RPMI8226 (cell line): ENCODE measurements at regions not wholly inside any gene's neighbourhood (a gene's known extent, or its start where the extent isn't known, plus 50 kb on each side); places are given as distances from the start of the nearest gene placed in this dataset.

ENCODE experiments used
- DNase-seq: peaks from one replicate; pipeline ENCODE4 v3.0.0-alpha.2; 2015

DNA sequence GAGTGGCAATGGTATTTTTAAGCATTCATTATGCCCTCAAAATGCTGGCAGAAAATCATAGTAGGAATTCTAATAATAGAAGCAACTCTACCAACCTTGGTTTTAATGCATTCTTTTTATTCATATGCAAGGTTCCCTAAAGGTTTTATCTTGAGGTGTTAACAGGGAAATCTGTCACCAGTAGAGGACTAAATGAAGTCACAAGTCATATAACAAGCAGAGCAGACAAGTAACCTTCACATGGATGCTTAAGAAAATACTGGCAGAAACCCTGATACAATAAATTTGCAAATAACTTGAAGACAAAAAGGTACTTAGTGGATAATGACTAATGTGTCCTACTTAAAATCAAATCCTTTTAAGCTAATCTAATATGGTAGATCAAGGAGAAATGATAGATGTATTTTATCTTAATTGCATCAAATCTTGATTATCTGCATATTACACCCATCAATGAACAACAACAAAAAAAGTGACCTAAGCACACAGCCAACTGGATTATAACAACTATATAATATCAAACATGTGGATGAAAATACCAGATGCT is 73.3 kb downstream of the RFC3 start:
- DNase-seq = no peak

DNA sequence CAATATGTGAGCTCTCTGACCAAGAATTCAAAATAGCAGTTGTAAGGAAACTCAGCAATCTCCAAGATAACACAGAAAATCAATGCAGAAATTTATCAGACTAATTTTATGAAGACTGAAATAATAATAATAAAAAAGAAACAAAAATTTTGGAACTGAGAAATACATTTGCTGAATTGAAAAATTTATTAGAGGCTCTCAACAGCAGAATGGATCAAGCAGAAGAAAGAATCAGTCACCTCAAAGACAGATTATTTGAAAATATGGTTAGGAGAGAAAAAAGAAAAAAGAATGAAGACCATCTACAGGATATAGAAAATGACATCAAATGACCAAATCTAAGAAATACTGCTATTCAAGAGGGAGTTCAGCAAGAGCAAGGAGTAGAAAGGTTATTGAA is 75.6 kb downstream of the RFC3 start:
- no peak for DNase-seq

DNA sequence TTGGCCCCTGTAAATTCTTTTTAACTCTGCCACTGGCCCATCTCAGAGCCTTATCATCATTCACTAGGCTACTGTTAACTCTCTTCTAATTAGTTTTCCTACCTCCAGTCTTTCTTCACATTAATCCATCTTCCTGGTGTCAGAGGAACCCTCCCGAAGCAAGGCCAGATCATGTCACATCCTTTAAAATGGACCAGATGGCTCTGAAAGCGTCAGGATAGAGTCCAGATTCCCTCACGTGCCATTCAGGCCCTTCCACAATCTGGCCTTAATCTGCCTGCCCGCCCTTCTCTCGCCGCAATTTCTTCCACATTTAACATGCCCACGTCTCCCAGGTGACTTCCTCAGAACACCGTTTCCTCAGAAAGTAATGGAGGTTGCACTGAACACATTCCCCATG is 86.5 kb downstream of the RFC3 start:
- no peak for DNase-seq

DNA sequence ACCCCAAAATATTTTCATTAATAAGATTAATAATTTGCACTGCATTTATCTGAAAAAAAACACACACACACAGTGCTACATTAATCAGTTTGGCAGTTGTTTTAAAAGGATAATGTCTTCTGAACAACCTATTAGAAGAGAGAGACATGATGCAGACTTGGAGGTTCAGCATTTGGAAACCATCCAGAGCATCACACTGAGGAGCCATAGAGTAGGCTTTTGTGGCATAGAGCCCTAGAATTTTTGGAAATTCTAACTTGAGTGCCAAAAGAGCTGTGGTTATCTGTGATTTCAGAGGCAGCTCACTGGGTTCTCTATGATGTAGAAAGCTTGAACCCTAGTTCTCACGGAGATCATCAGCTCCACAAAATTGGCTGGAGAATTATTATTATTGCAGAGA is 90.2 kb downstream of the RFC3 start:
- DNase-seq = no peak

DNA sequence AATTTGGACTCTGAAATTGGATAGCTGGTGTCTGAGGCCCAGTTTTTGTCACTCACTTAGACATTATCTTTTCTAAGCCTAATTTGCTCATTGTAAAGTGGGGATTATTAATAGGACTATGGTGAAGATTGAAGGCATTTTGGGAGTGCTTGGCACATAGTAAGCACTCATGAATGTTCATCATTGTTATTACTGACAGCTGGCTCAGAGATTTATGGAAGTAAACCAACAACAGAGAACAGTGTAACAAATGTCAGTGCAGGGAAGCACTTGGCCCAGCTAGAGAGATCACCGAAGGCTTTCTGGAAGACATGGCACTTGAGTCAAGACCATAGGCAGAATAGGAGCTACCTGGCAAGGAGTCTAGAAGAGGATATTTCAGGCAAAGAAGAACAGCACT is 92.3 kb downstream of the RFC3 start:
- DNase-seq = no peak

DNA sequence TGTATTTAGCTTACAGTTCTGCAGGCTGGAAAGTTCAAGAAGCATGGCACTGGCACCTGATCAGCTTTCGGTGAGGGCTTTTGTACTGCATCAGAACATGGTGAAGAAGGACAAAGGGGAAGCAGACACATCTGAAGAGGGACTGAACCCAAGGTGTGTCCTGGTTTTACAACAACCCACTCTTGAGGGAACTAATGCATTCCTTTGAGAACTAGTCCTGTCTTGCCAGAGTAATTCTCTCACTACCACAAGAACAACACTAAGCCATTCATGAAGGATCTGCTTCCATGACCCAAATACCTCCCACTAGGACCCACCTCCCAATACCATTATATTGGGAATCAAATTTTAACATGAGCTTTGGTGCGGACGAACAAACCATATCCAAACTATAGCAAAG is 93.6 kb downstream of the RFC3 start:
- DNase-seq = no peak

DNA sequence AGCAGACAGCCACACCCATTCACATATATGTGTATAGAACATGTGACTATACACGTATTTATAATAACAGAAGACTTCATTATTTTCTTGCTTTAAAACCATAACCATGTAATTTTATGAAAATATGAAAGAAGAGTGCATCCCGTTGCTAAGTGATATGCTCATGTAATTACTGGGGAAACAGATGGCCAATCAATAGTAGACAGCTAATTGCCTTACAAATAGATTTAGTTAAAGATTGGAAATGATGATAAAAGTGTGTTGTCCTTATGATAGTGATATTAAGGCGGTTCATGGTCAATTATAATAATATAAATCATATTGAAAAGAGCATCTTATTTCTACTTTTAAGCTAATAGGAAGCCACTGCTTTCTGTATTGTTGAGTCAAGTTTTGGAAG is 95.9 kb downstream of the RFC3 start:
- DNase-seq = no peak

DNA sequence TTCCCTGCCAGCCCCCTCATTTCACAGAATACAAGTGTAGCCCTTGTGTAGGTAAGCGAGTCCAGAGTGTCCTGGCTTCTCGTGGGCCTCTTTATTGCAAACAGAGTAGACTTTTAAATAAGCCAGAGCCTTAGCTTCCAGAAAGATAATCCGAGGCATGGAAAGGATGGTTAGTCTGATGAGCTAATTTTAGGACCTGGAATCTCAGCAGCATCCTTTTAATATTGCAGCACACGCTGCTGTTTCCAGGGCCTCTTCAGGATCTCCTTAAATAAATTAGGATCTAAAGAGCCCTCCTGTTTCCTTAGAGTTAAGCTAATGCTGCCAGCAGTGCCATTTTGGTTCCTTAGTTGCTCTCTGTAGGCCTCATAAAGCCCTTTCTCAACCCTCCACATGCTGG is 99.2 kb downstream of the RFC3 start:
- DNase-seq = no peak

DNA sequence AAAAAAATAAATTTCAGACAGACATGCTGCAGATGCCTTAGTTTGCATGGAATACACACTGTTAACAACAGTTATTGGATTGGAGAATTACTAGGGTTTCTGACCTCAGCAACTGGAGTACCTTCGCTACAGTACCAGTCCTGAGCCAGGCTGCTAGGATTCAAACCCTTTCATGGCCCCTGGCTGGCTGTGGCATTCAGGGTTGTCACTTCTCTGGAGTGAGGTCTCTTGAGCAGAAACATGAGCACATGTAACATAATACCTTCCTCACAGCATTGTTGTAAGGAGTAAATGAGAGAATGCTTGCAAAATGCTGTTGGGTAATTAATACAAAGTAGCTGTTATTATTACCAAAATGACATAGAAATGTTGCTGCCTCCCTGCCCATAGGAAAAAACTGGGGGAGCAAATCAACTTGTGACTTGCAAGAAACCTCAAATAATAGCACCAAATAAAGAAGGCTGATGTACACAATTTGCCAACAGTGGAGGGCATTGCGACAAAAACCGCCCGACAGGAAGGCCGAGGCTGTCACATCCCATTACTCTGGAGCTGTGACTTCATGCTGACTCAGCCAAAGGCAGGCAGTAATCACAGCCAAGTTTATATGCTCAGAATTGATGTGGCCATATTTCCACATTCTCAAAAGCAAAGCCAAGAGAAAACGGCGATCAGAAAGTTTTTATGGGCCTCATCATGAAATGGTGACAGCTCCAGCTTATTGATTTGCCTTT is 100.4 kb downstream of the RFC3 start:
- no peak for DNase-seq

DNA sequence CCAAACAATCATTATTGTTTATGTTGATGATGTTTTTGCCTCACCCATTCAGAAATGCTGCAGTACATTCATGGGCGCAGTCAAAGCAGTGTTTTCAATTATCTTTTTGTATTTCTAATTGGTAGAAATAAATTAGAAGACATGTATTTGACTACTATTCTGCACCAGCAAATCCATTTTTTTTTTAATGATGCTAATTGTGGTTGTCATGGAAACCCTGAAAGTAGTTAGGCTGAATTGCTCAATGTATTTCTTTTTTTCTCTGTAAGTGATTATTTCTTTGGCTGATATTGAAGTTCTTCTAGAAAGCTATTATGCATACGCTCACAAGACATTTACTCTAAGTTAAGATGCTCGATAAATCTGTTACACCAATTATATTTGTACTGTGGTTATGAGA is 101.2 kb downstream of the RFC3 start:
- DNase-seq = no peak

DNA sequence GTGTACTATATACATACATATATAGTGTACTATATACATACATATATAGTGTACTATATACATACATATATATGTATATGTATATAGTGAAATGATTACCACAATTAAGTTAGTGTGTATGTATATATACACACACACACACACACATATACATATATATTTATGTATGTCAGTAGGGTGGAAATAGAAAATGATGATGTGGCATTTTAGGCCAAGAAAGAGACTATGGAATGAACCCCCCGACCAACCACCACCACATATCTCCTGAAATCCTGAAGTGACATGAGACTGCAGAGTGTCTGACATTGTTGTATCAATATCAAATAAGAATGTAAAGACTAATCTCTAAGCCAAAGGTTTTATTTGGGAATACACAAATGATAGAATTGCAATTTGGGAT is 107.6 kb downstream of the RFC3 start:
- no peak for DNase-seq

DNA sequence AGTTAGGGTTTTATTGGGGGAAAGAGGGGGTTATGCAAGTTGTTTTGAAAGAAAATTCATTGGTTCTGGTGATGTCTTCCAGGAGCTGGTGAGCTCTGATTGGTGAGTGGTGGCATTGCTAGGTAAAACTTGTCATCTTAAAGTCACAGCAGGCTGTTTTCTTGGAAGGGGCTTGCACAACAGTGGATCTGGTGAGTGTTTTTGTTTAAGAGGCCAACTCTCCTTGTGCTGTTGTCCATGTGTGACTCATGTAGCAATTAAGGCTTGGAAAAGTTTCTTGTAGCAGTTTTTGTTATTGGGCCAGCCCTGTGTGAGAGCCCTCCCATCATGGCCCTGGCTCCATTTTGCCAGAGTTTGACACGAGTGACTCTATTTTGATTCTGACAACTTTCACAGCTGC is 109.4 kb downstream of the RFC3 start:
- no peak for DNase-seq

DNA sequence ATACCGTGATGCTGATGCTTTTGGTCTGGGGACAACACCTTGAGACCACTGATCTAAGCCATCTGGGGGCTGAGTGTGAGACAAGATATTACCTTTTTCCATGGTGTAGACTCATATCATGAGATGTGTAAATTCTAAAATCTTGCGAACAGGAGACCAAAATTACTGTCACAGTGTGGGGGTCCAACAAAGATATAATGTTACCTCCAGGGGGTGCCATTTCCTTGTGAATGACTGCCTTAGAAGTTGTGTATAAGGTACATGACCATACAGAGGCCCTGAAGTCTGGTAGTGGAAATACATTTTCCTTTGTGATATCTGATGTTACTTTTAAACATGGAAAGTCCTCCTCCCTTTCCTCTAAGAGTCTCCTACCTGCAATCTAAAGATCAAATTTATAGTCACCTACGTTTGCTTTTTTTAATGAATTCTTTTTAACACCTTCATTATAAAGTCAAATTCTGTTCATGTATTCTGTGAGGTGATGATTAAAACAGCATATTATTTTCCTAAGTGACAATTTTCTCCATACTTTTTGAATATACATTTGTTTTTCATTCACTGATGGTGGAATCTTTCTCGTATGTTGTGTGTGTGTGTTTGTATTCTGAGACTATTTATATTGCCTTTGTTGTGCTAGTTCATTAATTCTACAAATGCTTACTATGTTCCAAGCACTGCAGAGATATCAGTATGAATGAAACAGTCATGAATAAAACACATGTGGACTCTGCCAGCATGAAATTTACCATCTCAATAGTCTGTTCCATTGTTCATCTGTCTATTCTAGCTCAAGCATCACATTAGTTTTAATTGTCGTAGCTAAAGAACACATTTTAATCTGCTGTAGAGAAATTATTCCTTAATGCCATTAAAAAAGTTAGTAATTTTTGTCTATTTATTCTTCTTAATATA is 113.7 kb downstream of the RFC3 start:
- peak; percentile 34 for DNase-seq

DNA sequence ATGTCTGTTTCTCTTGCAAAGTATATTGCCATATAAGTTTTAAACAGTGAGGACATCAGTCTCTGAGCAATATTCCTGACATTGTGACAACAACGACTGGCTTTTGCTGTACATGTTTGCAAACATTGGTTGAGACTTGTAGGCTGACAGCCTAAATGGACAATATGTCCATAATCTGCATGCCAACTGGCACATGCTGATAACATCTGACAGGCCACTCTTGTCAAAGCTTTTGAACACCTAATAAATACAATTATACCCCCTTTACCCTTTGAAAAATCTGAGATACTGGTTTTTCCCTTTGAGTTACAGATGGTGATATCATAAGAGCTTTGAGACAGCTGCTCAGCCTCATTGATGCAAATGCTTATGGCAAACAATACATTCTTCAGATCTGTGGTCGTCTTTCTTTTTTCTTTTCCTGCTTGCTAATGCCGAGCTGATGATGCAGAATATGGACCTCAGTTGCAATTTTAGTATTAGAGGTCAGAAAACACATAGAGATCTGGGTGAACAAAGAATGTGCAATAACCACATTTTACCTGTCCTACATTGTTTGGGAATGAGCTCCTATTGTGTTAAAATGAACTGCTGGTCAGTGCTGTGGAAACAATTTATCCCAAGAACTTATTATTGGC is 114.9 kb downstream of the RFC3 start:
- DNase-seq = no peak

DNA sequence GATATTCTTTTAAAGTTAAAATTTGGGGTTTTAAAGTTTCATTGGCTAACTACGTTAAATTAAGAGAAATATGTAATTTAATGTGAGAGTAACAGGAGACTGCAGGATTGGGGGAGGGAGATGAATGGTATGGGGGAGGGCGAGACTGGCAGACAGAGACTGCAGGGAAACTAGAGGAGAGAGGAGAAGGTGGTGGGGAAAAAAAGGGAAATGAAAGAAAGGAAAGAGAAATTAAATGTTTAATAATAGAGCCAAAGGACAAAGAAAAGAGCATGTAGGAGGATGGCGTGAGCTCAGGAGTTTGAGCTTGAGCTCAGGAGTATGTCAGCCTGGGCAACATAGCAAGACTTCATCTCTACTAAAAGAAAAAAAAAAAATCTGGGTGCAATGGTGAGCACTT is 115.9 kb downstream of the RFC3 start:
- DNase-seq = no peak

DNA sequence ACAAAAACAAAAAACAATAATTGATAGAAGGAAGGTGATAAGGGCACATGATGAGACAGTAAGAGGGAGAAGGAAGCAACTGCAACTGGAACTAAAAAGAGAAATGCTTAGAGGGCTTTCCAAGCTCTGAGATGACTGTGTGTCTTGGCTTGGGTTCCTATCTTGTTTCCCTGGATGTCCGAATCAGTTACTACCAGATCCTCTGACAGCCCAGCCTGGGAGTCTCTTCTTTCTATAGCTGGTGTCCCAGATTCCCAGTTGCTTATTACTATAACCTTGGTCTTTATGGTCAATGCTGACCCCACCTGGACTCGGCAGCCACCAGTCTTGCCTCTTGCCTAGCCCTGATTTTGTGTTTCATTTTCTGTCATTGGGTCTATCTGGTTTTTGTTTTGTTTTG is 116.4 kb downstream of the RFC3 start:
- DNase-seq = no peak

DNA sequence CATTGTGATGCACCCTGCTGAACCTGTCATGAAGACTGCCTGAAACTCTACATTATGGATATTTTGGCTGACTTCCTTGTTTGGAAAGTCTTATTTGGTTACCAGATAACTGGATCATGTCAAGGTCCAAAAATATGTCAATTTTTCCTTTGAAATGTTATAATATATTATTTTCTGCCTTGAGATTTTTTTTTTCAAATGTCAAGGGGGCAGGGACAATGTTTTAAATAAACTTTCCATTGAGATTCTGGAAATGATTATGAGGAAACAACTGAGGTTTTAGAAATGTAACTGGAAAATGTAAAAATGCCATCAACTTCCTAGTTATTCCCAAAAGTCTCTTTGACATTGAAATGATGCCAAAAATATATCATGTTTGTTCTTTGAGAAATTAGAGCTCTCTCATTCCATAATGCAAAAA is 117.0 kb downstream of the RFC3 start:
- DNase-seq = no peak

DNA sequence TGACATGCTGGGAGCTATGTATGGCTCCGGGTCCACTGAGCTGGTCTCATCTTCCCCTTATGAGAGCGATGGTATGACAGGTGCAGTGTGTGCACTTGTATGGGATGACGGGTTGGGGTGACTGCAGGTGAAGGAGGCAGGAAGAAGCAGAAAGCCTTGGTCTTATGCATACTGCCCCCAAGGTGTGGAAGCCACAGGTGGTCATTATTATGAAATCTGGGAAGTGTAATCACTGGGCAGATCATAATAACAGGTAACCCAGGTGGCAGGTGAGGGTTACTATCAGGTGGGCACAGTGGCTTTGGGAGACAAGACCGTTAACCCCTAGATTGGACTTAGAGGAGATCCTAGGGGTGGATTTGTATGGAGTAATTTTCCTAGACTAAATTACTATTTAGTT is 118.0 kb downstream of the RFC3 start:
- DNase-seq = no peak

DNA sequence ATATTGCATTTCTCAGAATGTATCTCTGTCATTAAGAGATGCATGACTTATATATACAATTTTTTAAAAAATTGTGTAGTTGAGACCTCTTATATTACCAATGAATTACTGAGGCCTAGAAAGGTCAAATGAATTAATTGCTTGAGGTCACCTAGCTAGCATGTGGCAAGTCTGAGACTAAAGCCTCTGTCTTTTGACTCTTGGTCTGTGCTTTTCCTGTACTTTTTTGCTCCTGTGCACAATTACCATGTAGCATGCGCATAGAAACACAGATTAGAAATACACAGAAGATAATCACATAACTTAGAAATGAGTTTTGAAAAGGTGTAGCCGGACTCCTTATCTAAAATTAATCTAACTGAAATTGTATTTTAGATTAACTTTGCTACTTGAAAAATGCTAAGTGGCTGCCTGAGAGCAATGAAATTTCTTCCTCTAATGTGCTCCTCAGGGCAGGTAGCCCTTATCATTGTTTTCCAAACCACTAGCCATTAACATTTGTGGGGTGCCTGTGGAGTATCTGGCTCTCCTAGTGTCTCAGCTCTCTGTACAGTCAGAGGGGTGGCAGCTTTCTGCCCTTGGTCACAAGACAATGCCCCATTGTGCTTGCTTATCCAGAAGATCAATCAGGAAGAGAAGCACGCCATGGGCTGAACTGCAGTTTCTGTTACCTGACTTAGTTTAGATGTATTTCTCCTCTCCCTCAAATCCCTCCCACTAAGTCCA is 119.6 kb downstream of the RFC3 start:
- no peak for DNase-seq

DNA sequence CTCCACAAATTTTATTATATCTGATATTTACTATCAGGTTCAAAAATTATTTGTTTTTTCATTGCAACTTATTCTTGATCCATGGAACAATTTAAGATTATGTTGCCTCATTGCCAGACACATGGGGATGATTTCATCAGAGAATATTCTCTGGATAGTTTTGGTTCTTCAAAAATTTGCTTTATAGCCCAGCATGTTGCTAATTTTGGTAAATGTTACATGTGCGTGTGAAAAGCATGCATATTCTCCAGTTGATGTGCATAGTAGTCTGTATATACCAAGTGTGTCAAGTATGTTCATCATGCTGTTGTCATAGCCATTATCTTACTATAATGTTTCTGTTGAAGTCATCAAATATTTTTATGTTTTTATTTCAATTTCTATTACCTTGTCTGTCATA is 122.3 kb downstream of the RFC3 start:
- DNase-seq = no peak

DNA sequence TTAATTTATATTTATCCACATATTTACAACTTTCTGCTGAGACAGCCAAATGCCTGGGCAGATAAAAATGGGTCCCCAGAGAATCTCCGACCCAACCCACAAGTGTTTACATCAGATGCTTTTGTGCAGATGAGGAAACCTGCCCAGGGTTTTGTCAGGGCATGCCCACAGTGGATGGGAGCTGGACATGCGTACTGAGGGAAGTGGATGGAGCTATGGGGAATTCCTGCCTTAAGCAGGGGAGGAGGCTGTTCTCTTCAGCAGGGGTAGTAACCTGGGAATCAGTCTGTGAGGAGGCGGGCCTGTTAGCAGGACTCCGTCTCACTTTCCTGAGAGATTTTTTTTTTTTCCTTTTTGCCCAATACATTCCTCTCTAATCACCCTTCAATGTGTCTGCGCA is 122.9 kb downstream of the RFC3 start:
- DNase-seq = no peak

DNA sequence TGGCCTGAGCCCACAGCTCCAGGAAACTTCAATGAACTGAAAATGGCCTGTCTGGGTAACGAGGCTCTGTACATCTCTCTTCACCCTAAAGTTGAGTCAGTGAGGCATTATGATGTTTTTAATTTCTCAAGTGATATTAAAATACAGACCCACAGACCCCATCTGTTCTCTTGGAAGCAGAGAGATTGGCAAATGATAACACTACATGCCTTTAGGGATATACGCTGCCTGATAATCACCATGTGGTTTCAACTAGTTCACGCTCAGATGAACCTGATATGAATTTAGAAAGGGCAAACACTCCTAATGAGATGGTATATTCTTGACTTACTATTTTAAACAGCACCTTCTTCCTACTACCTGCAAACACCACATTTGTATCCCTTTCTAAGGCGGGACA is 127.5 kb downstream of the RFC3 start:
- DNase-seq = no peak

DNA sequence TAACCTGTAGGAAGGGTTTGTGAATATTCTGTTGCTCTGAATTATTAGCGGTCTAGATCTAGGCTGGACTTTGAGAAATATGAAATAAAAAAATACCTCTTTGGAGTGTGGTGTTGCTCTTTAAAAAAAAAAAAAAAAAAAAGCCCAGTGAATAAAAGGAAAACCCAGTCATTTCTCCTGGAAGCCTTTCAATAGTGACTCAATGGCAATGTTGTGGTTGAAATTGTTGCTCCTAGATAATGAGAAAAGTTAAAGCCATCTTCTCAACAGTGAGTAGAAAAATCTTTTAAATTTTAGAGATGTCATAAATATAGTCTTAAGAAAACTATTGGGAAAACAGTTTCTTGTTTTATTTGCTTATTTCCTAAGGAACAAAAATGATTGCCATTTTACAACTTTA is 135.3 kb downstream of the RFC3 start:
- no peak for DNase-seq
